ENCODE measurements at regions not wholly inside any gene's neighbourhood (a gene's known extent, or its start where the extent isn't known, plus 50 kb on each side); places are given as distances from the start of the nearest gene placed in this dataset.

GRCh38 chr14:98958048-98958631, 313.9 kb downstream of the BCL11B start:
- no peak for TF ChIP-seq CTCF (conservative IDR thresholded peaks at IDR 0.05; ENCODE audit: low read depth, low read length)
- DNase-seq (ENCODE audit: low read depth): no peak
- no peak overlapping the region for H3K4me3 ChIP-seq (ENCODE audit: low read depth, low read length)

DNA sequence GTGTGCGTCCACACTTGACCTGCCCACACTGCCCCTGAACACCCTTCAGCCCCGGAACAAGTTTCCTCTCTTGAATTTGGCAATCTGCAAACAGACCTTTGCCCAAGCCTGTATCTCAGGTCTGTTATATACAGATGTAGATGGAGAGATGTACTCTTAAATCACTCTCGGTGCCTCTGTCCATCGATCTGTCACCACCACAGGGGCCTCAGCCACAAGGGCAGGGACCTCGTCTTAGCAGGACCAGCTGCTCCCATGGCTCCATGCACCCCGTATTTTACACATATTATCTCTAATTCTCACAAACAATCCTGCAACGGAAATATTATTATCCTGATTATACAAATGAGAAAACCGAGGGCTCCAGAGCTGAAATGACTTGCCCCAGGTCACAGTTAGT, 313.4 kb downstream of the BCL11B start:
- TF ChIP-seq CTCF (conservative IDR thresholded peaks at IDR 0.05; ENCODE audit: low read depth, low read length): no peak
- DNase-seq (ENCODE audit: low read depth): no peak
- no peak overlapping the region for H3K4me3 ChIP-seq (ENCODE audit: low read depth, low read length)

DNA sequence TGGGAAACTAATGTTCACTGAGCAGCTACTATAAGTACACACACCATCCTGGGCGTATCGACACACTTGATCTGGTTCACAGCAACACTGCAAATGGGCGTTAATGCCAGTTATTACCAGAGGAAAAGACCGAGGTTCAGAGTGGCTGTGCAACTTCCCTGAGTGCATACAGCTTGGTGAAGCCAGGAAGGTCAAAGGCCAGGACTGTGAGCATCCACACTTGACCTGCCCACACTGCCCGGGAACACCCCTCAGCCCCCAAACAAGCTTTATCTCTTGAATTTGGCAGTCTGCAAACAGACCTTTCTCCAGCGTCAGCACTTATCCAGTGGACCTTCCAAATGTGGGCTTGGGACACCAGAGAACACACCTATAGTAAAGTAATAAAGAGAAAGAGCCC, 312.6 kb downstream of the BCL11B start:
- TF ChIP-seq CTCF (conservative IDR thresholded peaks at IDR 0.05; ENCODE audit: low read depth, low read length): no peak
- no peak overlapping the region for H3K4me3 ChIP-seq (ENCODE audit: low read depth, low read length)
- DNase-seq (ENCODE audit: low read depth): no peak

GRCh38 chr14:98959958-98960616, 311.9 kb downstream of the BCL11B start:
- TF ChIP-seq CTCF (conservative IDR thresholded peaks at IDR 0.05; ENCODE audit: low read depth, low read length): no peak
- DNase-seq (ENCODE audit: low read depth): no peak

GRCh38 chr14:98960617-98961013, 311.4 kb downstream of the BCL11B start:
- no peak for TF ChIP-seq CTCF (conservative IDR thresholded peaks at IDR 0.05; ENCODE audit: low read depth, low read length)
- no peak for DNase-seq (ENCODE audit: low read depth)
- H3K4me3 ChIP-seq (ENCODE audit: low read depth, low read length): no peak overlapping the region

More at GRCh38 chr14:98959958-98960616, 311.9 kb downstream of the BCL11B start:
- H3K4me3 ChIP-seq (ENCODE audit: low read depth, low read length): no peak overlapping the region

GRCh38 chr14:98961191-98961590, 310.8 kb downstream of the BCL11B start:
- DNase-seq (ENCODE audit: low read depth): no peak
- no peak overlapping the region for H3K4me3 ChIP-seq (ENCODE audit: low read depth, low read length)
- no peak for TF ChIP-seq CTCF (conservative IDR thresholded peaks at IDR 0.05; ENCODE audit: low read depth, low read length)

- DNase-seq (ENCODE audit: low read depth): no peak
- H3K4me3 ChIP-seq (ENCODE audit: low read depth, low read length): no peak overlapping the region
- TF ChIP-seq CTCF (conservative IDR thresholded peaks at IDR 0.05; ENCODE audit: low read depth, low read length): no peak
Measured at GRCh38 chr14:98962118-98962517, 309.9 kb downstream of the BCL11B start.

Data from choroid plexus epithelial cell (primary cell).